GM12873 (cell line): ENCODE measurements at regions not wholly inside any gene's neighbourhood (a gene's known extent, or its start where the extent isn't known, plus 50 kb on each side); places are given as distances from the start of the nearest gene placed in this dataset.

Source experiments
- TF ChIP-seq, protein P1 (sequence below): IDR thresholded peaks from 2 replicates; pipeline ENCODE4 v1.5.1; 2012; ENCODE audit warnings: low read depth, mild to moderate bottlenecking, moderate library complexity, low read length, control low read depth; ENCODE audit not compliant: insufficient read depth; ENCODE audit errors: missing control alignments

DNA sequence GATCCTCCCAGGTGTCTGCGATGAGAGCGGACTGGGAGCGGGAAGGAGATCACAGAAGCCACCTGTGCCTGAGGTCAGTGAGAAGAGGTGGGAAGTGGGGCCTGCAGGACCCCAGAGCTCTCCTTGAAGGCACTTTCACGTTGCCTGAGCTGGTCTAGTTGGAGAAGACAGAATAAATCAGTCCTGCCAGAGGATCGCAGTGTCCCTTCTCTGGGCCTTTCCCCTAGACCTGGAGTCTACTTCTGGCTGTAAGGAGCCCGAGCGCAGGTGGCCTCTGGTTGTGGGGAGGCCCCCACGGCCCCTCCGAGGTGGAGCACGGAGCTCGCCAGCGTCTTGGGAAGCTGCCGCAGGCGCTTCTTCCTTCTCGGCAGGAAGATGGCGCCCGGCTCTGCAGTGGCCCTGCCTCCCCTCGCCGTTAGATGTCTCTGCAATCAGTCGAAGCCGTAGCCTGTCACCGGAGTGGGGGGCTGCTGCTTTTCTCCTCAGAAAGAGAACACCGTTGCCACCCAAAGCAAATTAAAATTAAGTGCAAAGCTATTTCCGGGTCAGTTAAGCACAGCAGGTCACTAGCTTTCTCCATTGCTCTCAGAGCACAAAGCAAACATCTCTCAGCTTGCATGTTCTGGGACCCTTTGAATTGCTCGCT is 212.0 kb upstream of the MYT1L start:
- TF ChIP-seq, protein P1, sequence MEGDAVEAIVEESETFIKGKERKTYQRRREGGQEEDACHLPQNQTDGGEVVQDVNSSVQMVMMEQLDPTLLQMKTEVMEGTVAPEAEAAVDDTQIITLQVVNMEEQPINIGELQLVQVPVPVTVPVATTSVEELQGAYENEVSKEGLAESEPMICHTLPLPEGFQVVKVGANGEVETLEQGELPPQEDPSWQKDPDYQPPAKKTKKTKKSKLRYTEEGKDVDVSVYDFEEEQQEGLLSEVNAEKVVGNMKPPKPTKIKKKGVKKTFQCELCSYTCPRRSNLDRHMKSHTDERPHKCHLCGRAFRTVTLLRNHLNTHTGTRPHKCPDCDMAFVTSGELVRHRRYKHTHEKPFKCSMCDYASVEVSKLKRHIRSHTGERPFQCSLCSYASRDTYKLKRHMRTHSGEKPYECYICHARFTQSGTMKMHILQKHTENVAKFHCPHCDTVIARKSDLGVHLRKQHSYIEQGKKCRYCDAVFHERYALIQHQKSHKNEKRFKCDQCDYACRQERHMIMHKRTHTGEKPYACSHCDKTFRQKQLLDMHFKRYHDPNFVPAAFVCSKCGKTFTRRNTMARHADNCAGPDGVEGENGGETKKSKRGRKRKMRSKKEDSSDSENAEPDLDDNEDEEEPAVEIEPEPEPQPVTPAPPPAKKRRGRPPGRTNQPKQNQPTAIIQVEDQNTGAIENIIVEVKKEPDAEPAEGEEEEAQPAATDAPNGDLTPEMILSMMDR: no peak

DNA sequence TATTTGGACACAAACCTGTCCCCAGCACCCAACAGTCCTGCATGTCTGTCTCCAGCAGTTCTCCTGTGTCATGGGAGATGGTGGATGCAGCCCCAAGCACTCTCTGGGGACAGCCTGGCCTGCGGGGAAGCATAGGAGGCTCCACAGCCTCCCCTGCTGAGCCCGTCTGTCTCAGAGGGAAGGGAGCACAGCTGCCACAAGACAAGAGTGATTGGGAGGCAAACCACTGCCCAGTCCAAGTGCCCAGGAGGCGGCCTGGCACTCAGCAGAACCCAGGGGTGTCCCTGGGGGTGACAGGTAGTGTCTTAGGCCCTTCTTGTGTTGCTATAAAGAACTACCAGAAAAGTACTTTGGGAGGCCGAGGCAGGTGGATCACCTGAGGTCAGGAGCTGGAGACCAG is 211.2 kb upstream of the MYT1L start:
- TF ChIP-seq, protein P1: no peak

DNA sequence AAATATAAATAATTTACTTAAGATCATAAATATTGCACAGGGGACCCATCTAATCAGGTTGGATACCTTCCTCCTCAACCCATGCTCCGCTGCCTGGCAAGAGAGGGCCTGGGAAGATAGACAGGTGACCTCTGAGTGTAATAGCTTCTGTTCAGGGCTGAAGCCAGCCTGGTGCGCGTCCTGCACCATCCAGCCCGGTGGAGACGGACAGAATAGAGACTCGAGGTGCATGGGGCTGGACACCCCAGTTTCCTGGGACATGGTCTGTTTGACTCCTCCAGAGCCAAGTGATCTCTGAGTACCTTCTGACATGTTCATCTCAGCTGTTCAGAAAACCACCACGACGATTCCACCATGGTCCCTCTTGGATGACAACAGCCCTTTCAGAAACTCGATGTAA is 209.3 kb upstream of the MYT1L start:
- TF ChIP-seq, protein P1: no peak

DNA sequence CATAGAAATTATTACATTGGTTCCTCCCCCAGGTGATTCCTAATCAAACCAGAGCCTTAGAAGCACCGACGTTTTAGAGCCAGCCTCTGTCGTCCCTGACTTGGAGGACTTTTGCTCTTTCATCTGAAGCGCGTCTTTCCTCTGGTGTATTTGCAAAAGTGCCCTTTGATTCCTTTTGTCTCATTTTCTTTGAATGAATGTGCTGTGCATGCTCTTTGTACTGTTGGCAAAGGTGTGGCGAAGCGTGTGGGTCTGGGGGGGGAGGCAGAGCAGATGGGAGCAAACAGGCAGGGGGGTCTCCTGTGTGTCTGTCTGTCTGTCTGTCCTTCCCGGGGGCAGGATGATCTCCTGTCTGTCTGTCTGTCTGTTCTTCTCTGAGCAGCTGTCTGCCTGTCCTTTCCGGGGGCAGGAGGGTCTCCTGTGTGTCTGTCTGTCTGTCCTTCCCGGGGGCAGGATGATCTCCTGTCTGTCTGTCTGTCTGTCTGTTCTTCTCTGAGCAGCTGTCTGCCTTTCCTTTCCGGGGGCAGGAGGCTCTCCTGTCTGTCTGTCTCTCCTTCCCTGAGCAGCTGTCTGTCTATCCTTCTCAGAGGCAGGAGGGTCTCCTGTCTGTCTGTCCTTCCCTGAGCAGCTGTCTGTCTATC is 205.5 kb upstream of the MYT1L start:
- TF ChIP-seq, protein P1: no peak

DNA sequence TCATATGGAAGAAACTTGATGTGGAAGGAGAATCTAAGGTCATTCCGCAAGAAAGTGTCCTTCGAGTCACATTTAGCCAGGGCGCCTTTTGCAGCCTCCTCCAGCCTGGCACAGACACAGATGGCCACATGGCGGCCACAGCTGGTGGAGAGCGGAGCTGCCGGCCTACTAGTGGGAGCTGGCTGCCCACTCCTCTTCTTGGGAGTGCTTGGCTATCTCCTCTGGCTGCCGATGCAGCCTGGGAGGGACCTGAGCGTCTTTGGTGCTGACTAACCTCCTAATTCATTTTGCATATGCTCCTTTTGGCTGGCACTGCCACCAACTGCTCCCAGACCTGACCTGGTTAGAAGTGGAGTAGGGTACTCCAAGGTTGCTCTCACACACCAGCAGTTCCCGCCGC is 199.3 kb upstream of the MYT1L start:
- TF ChIP-seq, protein P1: no peak

DNA sequence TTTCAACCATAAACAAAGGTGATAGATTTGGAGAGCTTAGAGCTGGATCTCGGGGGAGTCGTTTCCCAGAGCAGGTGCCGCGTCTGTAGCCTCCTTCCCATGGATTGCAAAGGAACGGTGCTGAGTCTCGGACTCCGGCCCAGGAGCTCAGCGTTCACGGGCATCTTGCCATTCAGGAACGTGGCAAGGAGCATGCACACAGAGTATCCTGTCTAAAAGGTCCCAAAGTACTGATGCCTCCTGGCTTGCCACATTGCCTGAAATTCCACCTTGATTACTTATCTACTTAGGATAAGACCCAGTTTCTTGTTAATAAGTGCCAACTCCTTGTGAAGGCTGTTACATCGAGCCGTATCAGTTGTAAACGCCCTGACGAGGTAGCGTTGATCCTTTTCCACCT is 197.8 kb upstream of the MYT1L start:
- TF ChIP-seq, protein P1: no peak

DNA sequence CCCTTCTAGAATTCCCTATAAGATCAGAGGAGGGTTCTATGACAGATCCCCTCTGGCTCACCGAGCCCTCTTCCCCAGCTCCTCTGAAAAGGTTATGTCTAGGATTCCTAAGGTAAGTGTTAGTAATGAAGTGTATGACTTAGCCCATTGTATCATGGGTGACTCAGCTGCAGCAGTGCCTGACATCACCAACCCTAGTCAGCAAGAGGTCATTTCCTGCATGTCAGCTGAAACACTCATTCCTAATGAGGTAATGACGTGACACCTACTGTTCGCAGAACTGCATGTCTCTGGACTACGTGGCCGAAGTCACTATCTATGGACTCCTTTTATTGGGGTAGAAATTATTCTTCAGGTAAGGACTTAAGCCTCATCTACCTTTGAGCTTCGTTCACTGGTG is 196.1 kb upstream of the MYT1L start:
- TF ChIP-seq, protein P1: no peak
